ENCODE measurements at regions not wholly inside any gene's neighbourhood (a gene's known extent, or its start where the extent isn't known, plus 50 kb on each side); places are given as distances from the start of the nearest gene placed in this dataset.

DNA sequence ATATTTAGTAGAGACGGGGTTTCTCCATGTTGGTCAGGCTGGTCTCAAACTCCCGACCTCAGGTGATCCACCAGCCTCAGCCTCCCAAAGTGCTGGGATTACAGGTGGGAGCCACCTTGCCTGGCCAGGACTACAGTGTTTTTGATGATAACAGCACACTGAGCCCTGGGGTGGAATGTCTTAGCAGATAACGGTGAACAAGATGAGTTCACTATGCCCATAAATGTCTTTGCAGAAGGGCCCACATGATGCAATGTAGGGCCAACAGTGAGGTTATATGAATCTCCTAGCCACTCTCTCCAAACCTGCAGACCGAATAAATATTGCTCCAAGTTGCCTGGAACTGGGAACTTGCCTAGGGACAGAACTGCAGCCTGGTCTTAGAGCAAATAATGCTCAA, 235.1 kb downstream of the COG6 start:
- TF ChIP-seq EZH2 (IDR thresholded peaks at IDR 0.05; ENCODE audit: low read length, missing control alignments) = no peak
- TF ChIP-seq, protein P1, sequence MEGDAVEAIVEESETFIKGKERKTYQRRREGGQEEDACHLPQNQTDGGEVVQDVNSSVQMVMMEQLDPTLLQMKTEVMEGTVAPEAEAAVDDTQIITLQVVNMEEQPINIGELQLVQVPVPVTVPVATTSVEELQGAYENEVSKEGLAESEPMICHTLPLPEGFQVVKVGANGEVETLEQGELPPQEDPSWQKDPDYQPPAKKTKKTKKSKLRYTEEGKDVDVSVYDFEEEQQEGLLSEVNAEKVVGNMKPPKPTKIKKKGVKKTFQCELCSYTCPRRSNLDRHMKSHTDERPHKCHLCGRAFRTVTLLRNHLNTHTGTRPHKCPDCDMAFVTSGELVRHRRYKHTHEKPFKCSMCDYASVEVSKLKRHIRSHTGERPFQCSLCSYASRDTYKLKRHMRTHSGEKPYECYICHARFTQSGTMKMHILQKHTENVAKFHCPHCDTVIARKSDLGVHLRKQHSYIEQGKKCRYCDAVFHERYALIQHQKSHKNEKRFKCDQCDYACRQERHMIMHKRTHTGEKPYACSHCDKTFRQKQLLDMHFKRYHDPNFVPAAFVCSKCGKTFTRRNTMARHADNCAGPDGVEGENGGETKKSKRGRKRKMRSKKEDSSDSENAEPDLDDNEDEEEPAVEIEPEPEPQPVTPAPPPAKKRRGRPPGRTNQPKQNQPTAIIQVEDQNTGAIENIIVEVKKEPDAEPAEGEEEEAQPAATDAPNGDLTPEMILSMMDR (conservative IDR thresholded peaks at IDR 0.05 in 1 of 2, IDR thresholded peaks at IDR 0.05 in 1 of 2; ENCODE audit: low read depth in 1 of 2, low read length in 2 of 2) = no peak
- no peak overlapping the region for H2AFZ ChIP-seq (ENCODE audit: low read length)

DNA sequence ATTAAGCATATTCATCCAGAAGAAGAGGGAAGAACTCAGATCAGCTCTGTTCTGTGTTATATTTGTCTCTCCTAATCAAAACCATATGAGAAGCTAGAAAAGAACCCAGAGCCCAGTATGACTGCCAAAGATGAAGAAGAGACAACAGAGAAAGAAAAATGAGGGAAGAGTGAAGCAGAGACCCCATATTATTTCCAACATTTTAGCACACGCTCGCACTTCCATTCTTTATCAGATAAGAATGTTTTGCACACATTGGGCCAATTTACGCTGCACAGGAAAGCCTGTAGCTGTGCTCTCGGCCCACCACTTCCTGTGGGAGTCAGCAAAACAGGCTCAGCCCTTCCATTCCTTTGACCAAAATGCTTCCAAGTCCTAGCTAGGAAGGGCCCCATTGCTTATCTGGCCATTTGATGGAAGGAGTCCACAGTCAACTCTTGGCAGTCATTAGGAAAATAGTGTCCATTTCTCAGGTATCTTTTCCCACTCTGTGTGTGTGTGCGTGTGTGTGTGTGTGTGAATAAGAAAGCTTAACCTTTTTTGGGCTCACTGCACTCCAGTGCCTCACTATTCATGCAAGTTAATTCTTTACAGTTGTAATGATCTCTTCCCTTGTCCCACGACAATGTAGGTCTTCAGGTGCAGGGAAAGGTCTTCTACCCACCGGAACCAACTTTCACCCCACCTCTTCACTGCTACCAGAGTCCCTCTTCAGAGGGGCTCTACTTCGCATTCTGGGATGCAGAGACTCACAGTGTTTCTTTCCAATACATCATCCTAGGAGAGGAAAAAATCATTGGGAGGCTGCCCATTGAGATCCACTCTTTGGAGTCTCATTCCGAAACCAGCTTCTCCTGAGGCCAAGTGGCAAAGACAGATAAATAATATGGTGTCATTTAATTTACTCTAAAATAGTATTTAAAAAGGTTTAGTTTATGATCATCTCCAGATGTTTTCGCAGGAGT, 237.5 kb downstream of the COG6 start:
- Histone ChIP-seq H3K4me3 (replicated peaks in 1 of 4; ENCODE audit: control extremely low read depth in 1 of 4, insufficient read depth in 1 of 4, low read depth in 3 of 4, low read length in 4 of 4) (no peak overlapping the region), H4K20me1 (ENCODE audit: control insufficient read depth, extremely low read depth, insufficient read depth, low read length) (no peaks in the 10 kb centered on the region), H2AFZ (ENCODE audit: low read length) (no peak overlapping the region), H3K9me3 (ENCODE audit: control insufficient read depth, insufficient read depth, low read depth, low read length) (no peaks in the 10 kb centered on the region), H3K79me2 (ENCODE audit: control insufficient read depth, insufficient read depth, low read length) (no peaks in the 10 kb centered on the region), H3K36me3 (ENCODE audit: control insufficient read depth, insufficient read depth, low read length) (no peaks in the 10 kb centered on the region), H3K27ac (ENCODE audit: insufficient read depth, low read length) (no peak overlapping the region), H3K9ac (ENCODE audit: insufficient read depth, low read length) (no peak overlapping the region), H3K27me3 (ENCODE audit: control insufficient read depth, insufficient read depth, low read length) (no peaks in the 10 kb centered on the region), H3K4me1 (ENCODE audit: control insufficient read depth, extremely low read depth, insufficient read depth, low read length) (no peaks in the 10 kb centered on the region), H3K4me2 (ENCODE audit: extremely low read depth, insufficient read depth, low read length) (no peak overlapping the region)
- no peak for TF ChIP-seq EZH2 (IDR thresholded peaks at IDR 0.05; ENCODE audit: low read length, missing control alignments)
- TF ChIP-seq, protein P1 (conservative IDR thresholded peaks at IDR 0.05 in 1 of 2, IDR thresholded peaks at IDR 0.05 in 1 of 2; ENCODE audit: low read depth in 1 of 2, low read length in 2 of 2) = no peak
- no peak for DNase-seq (ENCODE audit: low read depth in 2 of 2)

More for the DNA sequence above, 235.1 kb downstream of the COG6 start:
- Histone ChIP-seq H3K4me3 (replicated peaks in 1 of 4; ENCODE audit: control extremely low read depth in 1 of 4, insufficient read depth in 1 of 4, low read depth in 3 of 4, low read length in 4 of 4) (no peak overlapping the region), H3K4me1 (ENCODE audit: control insufficient read depth, extremely low read depth, insufficient read depth, low read length) (no peaks in the 10 kb centered on the region), H4K20me1 (ENCODE audit: control insufficient read depth, extremely low read depth, insufficient read depth, low read length) (no peaks in the 10 kb centered on the region), H3K27me3 (ENCODE audit: control insufficient read depth, insufficient read depth, low read length) (no peaks in the 10 kb centered on the region), H3K36me3 (ENCODE audit: control insufficient read depth, insufficient read depth, low read length) (no peaks in the 10 kb centered on the region), H3K9ac (ENCODE audit: insufficient read depth, low read length) (no peak overlapping the region), H3K79me2 (ENCODE audit: control insufficient read depth, insufficient read depth, low read length) (no peaks in the 10 kb centered on the region), H3K27ac (ENCODE audit: insufficient read depth, low read length) (no peak overlapping the region), H3K9me3 (ENCODE audit: control insufficient read depth, insufficient read depth, low read depth, low read length) (no peaks in the 10 kb centered on the region), H3K4me2 (ENCODE audit: extremely low read depth, insufficient read depth, low read length) (no peak overlapping the region)
- DNase-seq (ENCODE audit: low read depth in 2 of 2) = no peak

DNA sequence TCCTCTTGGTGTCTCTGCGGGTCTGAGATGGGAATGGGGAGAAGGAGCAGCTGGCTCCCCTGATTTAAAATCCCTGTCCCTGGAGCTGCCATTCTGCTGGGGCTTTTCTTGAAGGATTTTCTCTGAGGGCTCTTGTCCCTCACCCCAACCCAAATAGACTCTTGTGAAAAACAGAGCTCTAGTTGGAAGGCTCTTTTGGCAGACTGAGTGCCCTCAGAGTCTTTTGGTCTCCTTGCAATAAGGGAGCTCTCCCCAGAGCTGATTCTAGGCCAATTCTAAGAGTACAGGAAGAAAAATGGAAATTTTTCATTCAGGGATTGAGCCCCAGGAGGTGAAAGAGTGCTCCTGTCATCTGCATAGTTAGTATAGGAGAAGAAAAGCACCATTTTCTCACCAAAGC, 238.3 kb downstream of the COG6 start:
- Histone ChIP-seq H3K27me3 (ENCODE audit: control insufficient read depth, insufficient read depth, low read length) (no peaks in the 10 kb centered on the region), H3K9ac (ENCODE audit: insufficient read depth, low read length) (no peak overlapping the region), H3K4me2 (ENCODE audit: extremely low read depth, insufficient read depth, low read length) (no peak overlapping the region), H3K9me3 (ENCODE audit: control insufficient read depth, insufficient read depth, low read depth, low read length) (no peaks in the 10 kb centered on the region), H3K36me3 (ENCODE audit: control insufficient read depth, insufficient read depth, low read length) (no peaks in the 10 kb centered on the region), H4K20me1 (ENCODE audit: control insufficient read depth, extremely low read depth, insufficient read depth, low read length) (no peaks in the 10 kb centered on the region), H3K4me1 (ENCODE audit: control insufficient read depth, extremely low read depth, insufficient read depth, low read length) (no peaks in the 10 kb centered on the region), H2AFZ (ENCODE audit: low read length) (no peak overlapping the region), H3K27ac (ENCODE audit: insufficient read depth, low read length) (no peak overlapping the region), H3K4me3 (replicated peaks in 1 of 4; ENCODE audit: control extremely low read depth in 1 of 4, insufficient read depth in 1 of 4, low read depth in 3 of 4, low read length in 4 of 4) (no peak overlapping the region), H3K79me2 (ENCODE audit: control insufficient read depth, insufficient read depth, low read length) (no peaks in the 10 kb centered on the region)
- DNase-seq (ENCODE audit: low read depth in 2 of 2) = no peak
- TF ChIP-seq, protein P1 (conservative IDR thresholded peaks at IDR 0.05 in 1 of 2, IDR thresholded peaks at IDR 0.05 in 1 of 2; ENCODE audit: low read depth in 1 of 2, low read length in 2 of 2) = no peak
- TF ChIP-seq EZH2 (IDR thresholded peaks at IDR 0.05; ENCODE audit: low read length, missing control alignments) = no peak

Measured in fibroblast of lung (primary cell).